Left lobe of liver (tissue), 2 donors: ENCODE measurements at regions not wholly inside any gene's neighbourhood (a gene's known extent, or its start where the extent isn't known, plus 50 kb on each side); places are given as distances from the start of the nearest gene placed in this dataset.

Experiments
- ATAC-seq: fragments of 200-7000 bp; cut with Tn5 transposase; one replicate; pipeline ENCODE4 v1.9.1; 2020; ENCODE audit warnings: mild to moderate bottlenecking, moderate library complexity
- DNase-seq: peaks from one replicate; pipeline ENCODE4 v3.0.0-alpha.2; 2020; ENCODE audit warnings: low spot score
- donor health status: DM: no; HTN: no; CAD: no; lungs with moderate emphysema.
- donor health status: DM: no; HTN: yes; CAD: no.

DNA sequence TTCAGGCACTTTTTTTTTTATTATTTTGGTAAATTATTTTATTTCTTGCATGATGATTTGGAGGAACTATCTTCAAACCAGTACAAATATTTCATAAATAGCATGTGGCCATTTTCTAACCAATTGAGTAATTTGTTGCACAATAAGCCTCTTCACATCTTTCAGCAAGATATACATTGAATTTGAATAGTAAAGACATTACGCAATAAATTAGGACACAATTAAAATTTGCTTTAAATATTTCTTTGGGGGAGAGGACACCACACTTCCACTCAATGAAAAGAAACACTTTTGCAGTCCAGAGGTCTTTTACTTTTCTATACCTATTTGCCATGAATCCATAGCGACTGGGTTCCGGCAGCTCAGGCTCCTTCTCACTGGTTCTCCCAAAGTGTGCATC, 762.6 kb upstream of the GOLIM4 start:
- ATAC-seq = no peak
- DNase-seq = no peak

GRCh38 chr3:168850109-168850508, 754.4 kb upstream of the GOLIM4 start:
- no peak for DNase-seq
- ATAC-seq = no peak

DNA sequence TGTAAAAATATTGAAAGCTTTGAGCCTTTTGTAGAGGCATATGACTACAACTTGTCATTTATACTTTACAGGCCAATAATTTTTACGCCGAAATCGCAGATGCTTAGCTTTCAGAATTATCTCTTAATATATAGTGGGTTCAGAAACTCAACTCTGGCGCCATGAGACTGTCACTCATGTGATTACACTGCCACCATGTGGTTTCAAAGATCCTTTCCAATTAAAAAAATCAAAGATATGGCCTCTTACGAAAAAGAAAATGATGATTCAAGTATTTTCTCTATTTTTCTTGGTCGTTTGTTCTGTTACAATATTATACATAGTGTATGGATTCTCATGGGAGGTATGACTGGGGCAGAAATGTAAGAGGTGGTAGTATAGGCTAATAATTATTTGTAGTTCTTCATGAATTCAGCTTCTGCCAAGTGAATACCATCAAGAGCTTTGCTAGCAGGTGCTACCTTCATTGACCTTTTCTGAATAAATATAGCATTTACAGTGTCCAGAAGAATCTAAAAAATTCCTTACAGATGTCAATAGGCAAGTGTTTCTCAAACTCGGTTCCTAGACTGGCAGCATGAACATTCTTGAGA, 751.7 kb upstream of the GOLIM4 start:
- no peak for DNase-seq
- peak; percentile 75 for ATAC-seq

- ATAC-seq (no peak), DNase-seq (no peak)
Measured at GRCh38 chr3:168844894-168845482, 749.3 kb upstream of the GOLIM4 start.

GRCh38 chr3:168844472-168844871, 748.7 kb upstream of the GOLIM4 start:
- no peak for ATAC-seq
- DNase-seq = no peak

DNA sequence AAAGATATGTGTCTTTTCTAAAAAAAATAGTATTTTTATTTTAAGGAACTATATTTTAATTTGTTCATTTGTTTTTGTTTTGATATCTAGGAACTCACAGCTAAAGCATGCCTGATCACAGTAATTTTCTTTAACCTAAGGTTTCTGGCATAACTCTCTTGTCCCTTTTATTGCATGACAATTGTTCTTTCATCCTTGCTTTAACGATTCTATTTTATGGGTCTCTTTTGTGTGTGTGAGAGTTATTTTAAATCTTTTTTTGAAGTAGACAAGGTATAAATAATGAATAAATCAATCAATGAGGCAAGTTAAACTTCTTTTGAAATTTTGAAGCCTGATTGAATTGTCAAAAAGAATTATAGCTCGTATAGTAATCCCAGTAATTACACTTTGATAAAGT, 747.8 kb upstream of the GOLIM4 start:
- ATAC-seq (no peak), DNase-seq (no peak)

- no peak for ATAC-seq
- DNase-seq = no peak
Measured at GRCh38 chr3:168839653-168840052, 743.9 kb upstream of the GOLIM4 start.

DNA sequence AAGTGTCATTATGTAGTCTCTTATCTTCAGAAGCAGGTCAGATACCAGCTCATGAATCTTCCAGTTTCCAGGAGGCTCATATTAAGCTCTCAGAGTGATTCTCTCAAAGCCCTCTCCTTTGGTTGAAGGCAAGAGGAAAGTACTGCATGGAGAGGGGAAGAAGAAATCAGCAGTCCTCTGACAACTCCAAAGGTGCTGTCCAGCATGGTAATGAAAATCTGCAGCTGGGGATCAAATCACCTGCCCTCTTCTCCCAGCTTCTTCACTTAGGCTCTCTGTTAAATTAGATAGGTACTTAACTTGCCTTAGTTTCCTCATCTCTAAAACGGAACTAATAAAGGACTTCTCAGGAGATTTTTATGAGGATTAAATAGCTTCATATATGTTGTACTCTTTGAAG, 738.8 kb upstream of the GOLIM4 start:
- DNase-seq (no peak), ATAC-seq (no peak)

DNA sequence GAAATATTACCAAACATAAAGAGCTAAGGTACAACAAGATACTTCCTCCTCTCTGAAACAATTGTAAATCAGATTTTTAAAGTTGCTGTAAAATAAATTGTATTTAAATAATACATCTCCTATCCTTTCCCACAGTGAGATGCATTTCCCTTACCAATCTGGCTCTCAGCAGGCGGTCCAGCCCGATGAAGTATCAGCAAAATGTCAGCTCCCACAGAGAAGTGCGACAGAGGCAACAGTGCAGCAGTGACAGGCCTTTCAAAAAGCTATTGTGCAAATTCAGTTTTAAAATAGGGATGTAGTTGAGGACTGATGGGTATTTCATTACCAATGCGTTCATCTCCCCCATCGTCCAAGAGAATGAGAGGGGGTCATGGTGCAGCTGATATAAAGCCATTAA, 733.2 kb upstream of the GOLIM4 start:
- no peak for ATAC-seq
- DNase-seq = no peak

DNA sequence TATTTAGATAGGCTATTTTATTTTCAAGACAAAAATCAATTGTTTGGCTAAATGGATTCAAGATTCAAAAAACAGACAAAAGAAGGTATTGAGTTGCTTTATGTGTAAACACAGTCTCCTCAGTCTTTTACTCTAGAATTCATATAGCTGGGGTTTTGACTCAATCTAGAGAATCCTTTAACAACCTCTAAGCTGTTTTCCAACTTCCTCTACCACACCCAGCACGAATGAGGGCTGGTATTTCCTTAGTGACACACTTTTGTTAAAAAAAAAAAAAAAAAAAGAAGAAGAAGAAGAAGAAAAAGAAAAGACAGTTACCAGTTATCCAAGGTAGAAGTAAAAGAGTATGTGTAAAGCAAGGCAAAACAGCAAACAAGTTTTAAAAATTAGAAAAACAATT, 732.8 kb upstream of the GOLIM4 start:
- no peak for ATAC-seq
- no peak for DNase-seq

DNA sequence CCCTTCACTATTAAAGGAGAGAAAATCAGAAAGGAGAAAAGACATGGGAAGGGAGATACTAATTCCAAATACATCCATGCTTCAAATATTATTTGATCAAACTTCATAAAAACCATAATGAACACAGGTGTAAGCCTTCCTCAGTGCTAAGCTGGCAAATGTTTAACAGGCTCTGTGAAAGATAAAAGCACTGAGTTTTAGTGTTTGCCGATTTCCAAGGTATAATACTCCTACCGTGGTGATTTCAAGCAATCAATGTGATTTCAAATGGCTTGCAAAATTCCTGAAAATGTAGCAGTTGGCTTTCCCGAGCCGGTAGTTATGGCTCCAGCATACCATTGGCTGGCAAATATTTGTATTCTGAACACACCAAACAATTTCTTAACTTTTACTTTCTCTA, 732.3 kb upstream of the GOLIM4 start:
- no peak for DNase-seq
- ATAC-seq = no peak

GRCh38 chr3:168824107-168824506, 728.4 kb upstream of the GOLIM4 start:
- no peak for ATAC-seq
- no peak for DNase-seq

DNA sequence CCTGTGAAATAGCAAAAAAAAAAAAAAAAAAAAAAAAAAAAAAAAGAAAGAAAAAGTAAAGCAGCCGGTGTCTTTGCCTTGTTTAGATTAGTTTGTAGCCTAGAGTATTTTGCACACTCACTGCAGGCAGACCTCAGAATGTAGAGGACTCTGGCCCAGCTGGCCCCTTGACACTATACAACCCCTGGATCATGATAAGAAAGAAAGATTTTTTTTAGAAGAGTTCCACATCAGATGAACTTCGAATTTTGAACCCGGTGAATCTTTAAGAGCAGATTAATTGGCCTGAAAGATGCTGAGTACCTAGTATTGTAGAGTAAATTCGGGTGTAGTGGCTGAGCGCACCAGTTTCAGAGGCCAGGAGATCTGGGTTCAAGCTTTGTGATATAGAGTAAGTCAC, 727.7 kb upstream of the GOLIM4 start:
- ATAC-seq (no peak), DNase-seq (no peak)

DNA sequence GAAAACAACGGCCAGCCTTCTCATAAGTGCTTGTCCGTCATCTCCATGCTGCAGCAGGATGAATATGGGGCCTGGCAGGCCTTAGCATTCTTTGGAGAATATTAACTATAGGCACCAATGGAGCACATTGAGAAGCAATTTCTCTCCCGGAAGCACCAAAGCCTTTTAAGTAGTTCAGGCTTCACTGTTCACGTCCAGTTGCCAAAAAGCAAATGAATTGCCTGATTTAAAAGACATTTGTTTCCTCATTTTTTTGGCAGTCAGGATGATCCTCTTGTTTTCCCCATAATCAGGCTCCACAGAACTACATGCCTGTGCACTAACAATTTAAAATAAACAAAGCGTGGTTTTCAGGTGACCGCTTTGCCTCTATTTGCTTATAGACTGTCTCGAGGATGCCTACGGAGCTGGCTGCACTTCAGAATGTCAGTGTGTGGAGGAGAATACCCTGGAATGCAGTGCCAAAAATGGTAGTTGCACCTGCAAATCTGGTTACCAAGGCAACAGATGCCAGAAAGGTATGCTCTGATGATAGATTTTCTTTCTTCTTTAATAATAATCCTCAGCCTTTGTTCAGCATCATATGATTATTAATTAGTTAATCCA, 725.2 kb upstream of the GOLIM4 start:
- ATAC-seq (no peak), DNase-seq (no peak)

GRCh38 chr3:168817177-168817576, 721.5 kb upstream of the GOLIM4 start:
- DNase-seq = no peak
- ATAC-seq = no peak

DNA sequence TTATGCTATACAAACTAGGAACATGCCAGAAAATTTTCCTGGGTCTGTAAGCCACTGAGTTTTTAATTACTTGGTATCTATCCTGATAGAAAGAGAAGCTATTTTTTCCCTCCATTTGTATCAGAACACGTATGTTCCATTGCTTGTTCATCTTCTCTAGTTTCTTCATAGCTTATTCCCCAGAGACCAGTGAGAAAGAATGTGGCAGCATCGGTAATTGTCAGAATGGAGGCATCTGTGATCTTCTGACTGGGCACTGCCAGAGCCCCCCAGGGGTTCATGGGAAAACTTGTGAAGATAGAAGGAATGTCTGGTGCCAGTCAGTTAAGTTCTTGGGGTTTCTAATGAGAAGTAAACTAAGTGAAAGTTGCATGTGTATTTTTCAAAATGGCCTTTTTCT, 720.2 kb upstream of the GOLIM4 start:
- ATAC-seq = no peak
- no peak for DNase-seq

DNA sequence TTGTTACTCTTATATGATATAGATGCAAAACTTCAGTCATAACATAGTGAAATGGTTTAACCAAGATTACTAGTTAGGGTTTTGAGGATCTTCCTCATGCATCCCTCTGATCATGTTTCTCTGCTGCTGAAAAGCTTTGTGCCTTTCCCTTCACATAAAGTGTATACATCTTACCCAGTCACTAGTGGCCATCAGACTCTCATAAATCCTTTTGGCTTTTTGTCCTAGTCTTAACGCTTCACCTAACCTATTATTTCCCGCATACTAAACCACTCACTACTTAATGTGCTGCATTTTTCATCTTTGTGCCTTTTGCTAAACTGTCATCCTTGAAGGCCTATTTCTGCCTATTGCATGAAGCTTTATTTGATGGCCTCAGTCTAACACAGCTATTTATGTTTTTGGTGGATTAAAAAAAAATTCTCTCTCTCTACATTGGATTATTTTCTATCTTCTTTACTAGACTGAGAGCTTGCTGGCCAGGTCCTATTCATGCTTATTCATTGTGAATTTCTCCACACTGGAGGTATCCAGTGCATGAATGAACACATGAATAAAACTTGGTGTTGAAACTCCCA, 717.6 kb upstream of the GOLIM4 start:
- ATAC-seq (no peak), DNase-seq (no peak)

DNA sequence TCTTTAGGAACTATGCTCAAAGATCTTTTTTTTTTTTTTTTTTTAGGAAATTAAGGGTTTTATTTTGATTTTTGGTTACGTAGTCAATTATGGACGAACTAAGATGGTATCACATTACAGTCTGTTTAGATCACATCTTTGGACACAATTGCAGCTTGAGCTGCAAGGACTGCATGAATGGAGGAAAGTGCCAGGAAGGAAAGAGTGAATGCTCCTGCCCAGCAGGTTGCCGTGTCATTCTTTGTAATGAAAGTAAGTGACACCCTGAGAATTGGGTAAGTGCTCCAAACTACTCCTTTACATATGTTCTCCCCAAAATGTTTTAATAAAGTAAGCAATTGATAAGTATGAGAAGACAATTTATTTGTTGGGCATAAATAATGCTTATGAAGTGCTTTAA, 716.5 kb upstream of the GOLIM4 start:
- DNase-seq = no peak
- no peak for ATAC-seq

- DNase-seq = no peak
- ATAC-seq = no peak
Measured at GRCh38 chr3:168808596-168808995, 712.9 kb upstream of the GOLIM4 start.

- ATAC-seq (no peak), DNase-seq (no peak)
Measured at GRCh38 chr3:168807448-168807847, 711.7 kb upstream of the GOLIM4 start.

DNA sequence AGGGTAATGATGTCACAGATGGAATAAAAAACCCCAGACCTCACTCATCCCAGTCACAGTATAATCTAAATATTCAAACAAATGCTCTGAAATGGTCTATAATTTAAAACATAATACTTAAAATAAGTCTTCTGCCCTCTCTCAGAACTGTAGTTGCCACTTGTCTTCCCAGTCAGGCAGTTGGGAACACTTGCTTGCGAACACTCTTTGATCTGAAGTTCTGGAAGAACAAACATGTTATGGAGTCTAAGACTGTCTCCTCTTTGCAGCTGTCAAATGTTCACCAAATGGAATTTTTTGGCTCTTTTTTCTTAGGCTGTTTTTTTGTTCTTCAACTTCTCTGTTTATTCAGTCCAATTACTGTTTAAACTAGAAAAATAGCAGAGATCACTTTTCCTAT, 711.1 kb upstream of the GOLIM4 start:
- ATAC-seq (no peak), DNase-seq (no peak)

DNA sequence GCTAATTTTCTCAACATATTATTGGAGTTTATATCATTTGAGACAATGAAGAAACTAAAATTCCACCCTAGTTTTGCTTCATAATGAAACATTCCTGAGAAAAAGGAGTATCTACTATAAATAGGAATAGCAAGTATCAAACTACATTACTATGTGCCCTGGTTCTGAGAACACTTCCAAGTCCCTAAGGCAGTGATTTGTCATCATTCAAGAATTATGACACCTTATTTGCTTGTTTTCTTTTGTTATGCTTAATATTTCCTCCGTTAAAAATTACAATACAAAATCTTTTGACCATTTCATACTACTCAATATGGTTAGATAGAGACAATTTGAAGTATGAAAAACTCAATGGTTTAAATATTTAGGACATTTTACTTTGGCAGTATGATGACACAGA, 707.8 kb upstream of the GOLIM4 start:
- DNase-seq (no peak), ATAC-seq (no peak)

DNA sequence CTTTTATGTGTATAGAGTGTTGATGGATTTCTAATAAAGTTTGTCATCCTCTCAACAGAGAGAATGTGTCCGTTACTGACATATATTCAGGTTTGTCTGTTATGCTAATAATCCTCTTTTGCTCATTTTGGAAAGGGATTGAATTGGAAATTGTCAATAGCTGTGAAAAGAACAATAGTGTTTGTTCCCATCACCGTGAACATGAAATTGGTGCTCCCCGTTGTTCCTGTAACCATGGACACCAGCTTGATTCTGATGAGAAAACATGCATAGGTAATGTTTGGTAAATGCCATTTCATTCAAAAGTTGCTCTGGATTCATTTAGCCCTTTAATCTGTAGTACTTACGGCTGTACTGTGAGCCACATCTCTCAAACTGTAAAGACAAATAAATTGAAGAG, 707.0 kb upstream of the GOLIM4 start:
- ATAC-seq (no peak), DNase-seq (no peak)
